ENCODE measurements at regions not wholly inside any gene's neighbourhood (a gene's known extent, or its start where the extent isn't known, plus 50 kb on each side); places are given as distances from the start of the nearest gene placed in this dataset.

DNA sequence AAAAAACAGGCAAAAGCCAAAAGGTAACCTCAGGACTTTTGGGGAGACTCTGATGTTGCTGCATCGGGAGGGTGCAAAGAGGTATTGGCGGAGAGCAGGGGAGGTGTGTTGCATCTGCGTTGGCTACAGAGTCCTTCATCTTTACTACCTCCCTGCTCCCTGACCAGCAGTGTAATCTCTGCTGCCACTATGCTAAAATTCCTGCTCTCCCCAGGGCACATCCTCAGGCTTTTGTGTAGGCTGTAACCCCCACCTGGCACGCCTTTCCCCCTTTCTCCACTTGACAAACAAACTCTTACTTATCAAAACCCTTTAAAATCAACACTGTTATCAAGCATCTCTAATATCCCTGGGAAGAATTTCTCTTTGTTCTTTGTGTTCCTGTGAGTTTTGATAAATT, 435.3 kb downstream of the HAPSTR1 start:
- no peaks in the 10 kb centered on the region for H3K9me3 ChIP-seq
- TF ChIP-seq, protein P1, sequence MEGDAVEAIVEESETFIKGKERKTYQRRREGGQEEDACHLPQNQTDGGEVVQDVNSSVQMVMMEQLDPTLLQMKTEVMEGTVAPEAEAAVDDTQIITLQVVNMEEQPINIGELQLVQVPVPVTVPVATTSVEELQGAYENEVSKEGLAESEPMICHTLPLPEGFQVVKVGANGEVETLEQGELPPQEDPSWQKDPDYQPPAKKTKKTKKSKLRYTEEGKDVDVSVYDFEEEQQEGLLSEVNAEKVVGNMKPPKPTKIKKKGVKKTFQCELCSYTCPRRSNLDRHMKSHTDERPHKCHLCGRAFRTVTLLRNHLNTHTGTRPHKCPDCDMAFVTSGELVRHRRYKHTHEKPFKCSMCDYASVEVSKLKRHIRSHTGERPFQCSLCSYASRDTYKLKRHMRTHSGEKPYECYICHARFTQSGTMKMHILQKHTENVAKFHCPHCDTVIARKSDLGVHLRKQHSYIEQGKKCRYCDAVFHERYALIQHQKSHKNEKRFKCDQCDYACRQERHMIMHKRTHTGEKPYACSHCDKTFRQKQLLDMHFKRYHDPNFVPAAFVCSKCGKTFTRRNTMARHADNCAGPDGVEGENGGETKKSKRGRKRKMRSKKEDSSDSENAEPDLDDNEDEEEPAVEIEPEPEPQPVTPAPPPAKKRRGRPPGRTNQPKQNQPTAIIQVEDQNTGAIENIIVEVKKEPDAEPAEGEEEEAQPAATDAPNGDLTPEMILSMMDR (IDR thresholded peaks at IDR 0.05) = no peak
- no peak for DNase-seq (ENCODE audit: low spot score)
- no peak overlapping the region for H3K27ac ChIP-seq
- no peak overlapping the region for H3K4me3 ChIP-seq
- no peaks in the 10 kb centered on the region for H3K36me3 ChIP-seq
- H3K4me1 ChIP-seq = no peaks in the 10 kb centered on the region
- H3K27me3 ChIP-seq = no peaks in the 10 kb centered on the region

DNA sequence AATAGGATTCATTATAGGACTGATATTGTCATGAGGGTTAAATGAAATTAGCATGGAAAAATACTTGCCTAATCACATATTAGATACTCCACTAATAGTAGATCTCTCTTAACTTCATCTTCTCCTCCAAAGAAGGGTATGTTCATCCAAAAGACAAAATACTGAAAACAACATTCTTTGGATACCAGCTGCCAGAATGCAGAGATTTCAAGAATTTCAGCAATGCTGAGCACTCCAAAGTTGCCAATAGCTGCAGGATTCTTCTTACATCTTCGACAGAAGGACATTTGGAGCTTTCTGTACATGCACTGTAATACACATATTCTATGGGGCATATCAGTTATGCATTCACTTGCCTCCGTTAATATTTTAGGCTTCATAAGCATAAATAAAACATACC, 436.5 kb downstream of the HAPSTR1 start:
- H3K4me1 ChIP-seq = no peaks in the 10 kb centered on the region
- no peaks in the 10 kb centered on the region for H3K9me3 ChIP-seq
- H3K36me3 ChIP-seq = no peaks in the 10 kb centered on the region
- no peak overlapping the region for H3K27ac ChIP-seq
- no peak overlapping the region for H3K4me3 ChIP-seq
- no peaks in the 10 kb centered on the region for H3K27me3 ChIP-seq
- TF ChIP-seq, protein P1 (IDR thresholded peaks at IDR 0.05) = no peak
- no peak for DNase-seq (ENCODE audit: low spot score)

DNA sequence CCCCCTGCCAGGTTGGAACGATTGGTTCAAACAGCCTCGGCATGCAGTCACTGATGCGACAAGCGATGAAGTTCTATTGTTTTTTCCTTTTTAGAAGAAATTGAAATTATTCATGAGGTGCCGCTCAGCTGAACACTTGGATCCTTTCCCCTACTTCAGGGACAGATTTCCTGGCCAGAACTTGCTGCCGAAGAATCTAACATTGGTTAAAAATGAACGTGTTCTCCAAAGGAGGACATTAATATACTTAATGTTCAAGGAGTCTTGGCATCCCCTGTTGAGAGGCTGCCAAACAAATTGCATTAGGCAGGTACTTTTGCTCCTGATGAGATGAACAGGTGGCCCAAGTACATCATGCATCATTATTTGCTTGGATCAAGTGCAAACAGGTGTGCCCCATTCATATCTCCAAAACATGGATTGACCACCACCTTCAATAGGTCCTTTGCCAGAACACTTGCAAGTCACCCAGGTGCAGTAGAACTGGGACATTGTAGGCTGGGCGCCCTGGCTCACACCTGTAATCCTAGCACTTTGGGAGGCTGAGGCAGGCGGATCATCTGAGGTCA, 437.2 kb downstream of the HAPSTR1 start:
- no peak for DNase-seq (ENCODE audit: low spot score)
- H3K9me3 ChIP-seq = no peaks in the 10 kb centered on the region
- H3K27me3 ChIP-seq = no peaks in the 10 kb centered on the region
- H3K27ac ChIP-seq = no peak overlapping the region
- H3K4me1 ChIP-seq = no peaks in the 10 kb centered on the region
- no peaks in the 10 kb centered on the region for H3K36me3 ChIP-seq
- TF ChIP-seq, protein P1 (IDR thresholded peaks at IDR 0.05) = no peak
- no peak overlapping the region for H3K4me3 ChIP-seq

DNA sequence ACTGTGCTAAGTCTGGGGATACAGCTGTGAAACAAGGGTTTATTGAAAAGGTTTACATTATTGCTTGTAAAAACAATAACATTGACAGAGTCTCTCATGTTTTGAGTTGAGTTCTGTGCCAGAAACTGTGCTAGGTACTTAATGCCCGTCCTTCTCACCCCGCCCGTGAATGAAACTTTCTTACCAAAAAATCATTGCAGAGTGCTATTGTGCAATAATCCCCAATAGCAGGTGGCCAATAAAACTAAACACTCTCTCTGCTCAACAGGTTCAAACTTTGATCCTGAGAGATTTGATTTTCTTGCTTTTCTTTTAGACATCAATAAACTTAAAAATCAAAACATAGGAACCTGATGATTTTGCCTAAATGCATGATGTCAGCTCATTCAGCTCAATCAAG, 441.6 kb downstream of the HAPSTR1 start:
- Histone ChIP-seq H3K36me3 (no peaks in the 10 kb centered on the region), H3K4me3 (no peak overlapping the region), H3K9me3 (no peaks in the 10 kb centered on the region), H3K27me3 (no peaks in the 10 kb centered on the region), H3K27ac (no peak overlapping the region), H3K4me1 (no peaks in the 10 kb centered on the region)
- TF ChIP-seq, protein P1 (IDR thresholded peaks at IDR 0.05) = no peak
- no peak for DNase-seq (ENCODE audit: low spot score)

DNA sequence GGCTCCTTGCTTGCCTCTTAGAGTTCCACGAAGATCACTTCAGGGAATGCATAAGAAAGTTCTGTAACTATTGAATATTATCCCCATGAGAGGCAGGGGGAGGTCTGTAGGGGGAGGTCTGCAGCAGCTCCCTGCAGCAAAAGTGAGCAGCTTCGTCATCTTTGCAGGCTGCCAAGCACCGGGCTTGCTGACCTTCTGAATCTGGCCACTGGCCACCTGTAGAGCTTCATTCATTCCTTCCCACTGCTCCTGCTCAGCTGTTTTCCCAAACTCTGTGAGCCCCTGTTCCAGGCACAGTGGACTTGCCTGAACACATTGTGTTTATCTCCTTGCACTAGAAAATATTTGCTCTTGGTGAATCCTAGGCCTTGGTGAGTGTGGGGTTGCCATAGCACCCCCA, 443.3 kb downstream of the HAPSTR1 start:
- Histone ChIP-seq H3K9me3 (peaks cover 0 to 10% of the 10 kb centered on the region in 2 donors), H3K36me3 (no peaks in the 10 kb centered on the region), H3K27ac (no peak overlapping the region), H3K4me1 (no peaks in the 10 kb centered on the region), H3K27me3 (no peaks in the 10 kb centered on the region), H3K4me3 (no peak overlapping the region)
- TF ChIP-seq, protein P1 (IDR thresholded peaks at IDR 0.05) = no peak
- no peak for DNase-seq (ENCODE audit: low spot score)

DNA sequence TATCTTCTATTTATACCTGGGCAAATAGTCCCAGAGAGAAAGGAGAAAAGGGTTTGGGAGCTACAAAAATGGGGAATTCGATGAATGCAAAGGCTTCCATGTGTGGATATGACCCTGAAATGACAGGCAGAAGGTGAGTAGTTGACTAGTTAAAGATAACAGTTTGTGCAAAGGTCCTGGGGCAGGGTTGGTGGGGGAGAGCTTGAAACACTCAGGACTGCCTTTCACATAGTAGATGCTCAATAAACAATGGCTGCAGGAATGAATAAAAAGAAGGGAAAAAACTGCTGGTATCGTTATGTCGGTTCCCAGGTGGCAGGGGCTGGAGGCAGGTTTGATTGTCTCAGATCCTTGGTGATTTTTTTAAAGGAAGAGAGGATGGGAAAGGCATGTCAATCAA, 445.5 kb downstream of the HAPSTR1 start:
- H3K4me1 ChIP-seq = no peaks in the 10 kb centered on the region
- no peak for DNase-seq (ENCODE audit: low spot score)
- H3K27me3 ChIP-seq = no peaks in the 10 kb centered on the region
- no peak overlapping the region for H3K4me3 ChIP-seq
- H3K27ac ChIP-seq = no peak overlapping the region
- TF ChIP-seq, protein P1 (IDR thresholded peaks at IDR 0.05) = no peak
- H3K9me3 ChIP-seq = peaks cover 0 to 10% of the 10 kb centered on the region in 2 donors
- no peaks in the 10 kb centered on the region for H3K36me3 ChIP-seq

Data from right atrium auricular region (tissue), 2 donors.